SU-DHL-6 (cell line): ENCODE measurements at regions not wholly inside any gene's neighbourhood (a gene's known extent, or its start where the extent isn't known, plus 50 kb on each side); places are given as distances from the start of the nearest gene placed in this dataset.

Experiments used
- CTCF ChIP-seq: fragments of 200-600 bp; sonication (generic); IDR thresholded peaks from one replicate; pipeline ENCODE4 v1.5.1; 2017; ENCODE audit warnings: antibody characterized with exemption, mild to moderate bottlenecking, low read length, moderate library complexity; ENCODE audit not compliant: insufficient read depth, poor library complexity, severe bottlenecking
- EZH2phosphoT487 ChIP-seq: fragments of 200-600 bp; sonication (generic), shearing (Covaris generic); conservative IDR thresholded peaks from 2 replicates; pipeline ENCODE4 v1.6.1; 2018; ENCODE audit warnings: mild to moderate bottlenecking, antibody characterized with exemption, low read length, moderate library complexity, mixed read lengths

GRCh38 chr9:21608200-21608599 lies 126.1 kb upstream of the IFNE start:
- TF ChIP-seq CTCF: no peak
- TF ChIP-seq EZH2phosphoT487: no peak
